HCT116 (cell line): ENCODE measurements at regions not wholly inside any gene's neighbourhood (a gene's known extent, or its start where the extent isn't known, plus 50 kb on each side); places are given as distances from the start of the nearest gene placed in this dataset.

Source experiments
- ATAC-seq: fragments of 200-7000 bp; cut with Tn5 transposase; 2 replicates; pipeline ENCODE4 v1.9.1; 2020; ENCODE audit warnings: mild to moderate bottlenecking, moderate library complexity
- BruUV-seq: library from RNA; stranded (reverse); fragments of 400-500 nt; replicated peaks from 2 replicates; lab custom pipeline; 2021; lab: Mats Ljungman, UMichigan
- CTCF ChIA-PET: fragments of 300-600 bp; sonication (Branson Sonifier 250); formaldehyde crosslinking; loops from one replicate; lab custom pipeline; 2021; ENCODE audit warnings: antibody characterized with exemption; lab: Charles Lee
- POLR2A ChIA-PET: fragments of 300-600, 350-600 bp; sonication (Branson Sonifier 250); formaldehyde crosslinking; loops from one replicate; lab custom pipeline; 2021; ENCODE audit warnings: antibody characterized with exemption; lab: Charles Lee
- RAD21 ChIA-PET, 2 experiments: fragments of 300-600 bp; sonication (Branson Sonifier 250); formaldehyde crosslinking; loops; one replicate each; lab custom pipeline; 2023; ENCODE audit warnings: low total read pairs in 2 of 2; ENCODE audit not compliant: uncharacterized antibody in 2 of 2, unreplicated experiment in 2 of 2, low non-redundant PET in 1 of 2; lab: Charles Lee
- DNase-seq: peaks from one replicate; pipeline ENCODE4 v3.0.0-alpha.2; 2010; ENCODE audit warnings: low read depth, low spot score
- H2AFZ ChIP-seq: fragments of 200-600 bp; shearing (Covaris generic), sonication (generic); 2 replicates; pipeline ENCODE4 v1.6.1; 2017; ENCODE audit warnings: low read depth, mixed run types, mixed read lengths, antibody characterized with exemption, low read length; ENCODE audit not compliant: poor library complexity, severe bottlenecking
- H3K27ac ChIP-seq: 2 replicates; pipeline ENCODE4 v1.5.1; 2012; ENCODE audit warnings: low read depth, low read length
- H3K27me3 ChIP-seq: fragments of 200-600 bp; sonication (generic); 2 replicates; pipeline ENCODE4 v1.6.1; 2016; ENCODE audit warnings: mixed run types, low read length, mixed read lengths; ENCODE audit not compliant: insufficient read depth
- H3K36me3 ChIP-seq, 2 experiments: fragments of 200-500 bp in 1 of 2; fragments of 200-600 bp in 1 of 2; sonication (Bioruptor generic) in 1 of 2; sonication (generic) in 1 of 2; 2 replicates each; pipeline versions ENCODE4 v1.5.1 to v1.6.1; 2014 to 2016; ENCODE audit warnings: low read length in 2 of 2, inconsistent platforms in 1 of 2, mixed read lengths in 1 of 2, mixed run types in 1 of 2; ENCODE audit not compliant: insufficient read depth in 2 of 2, control insufficient read depth in 1 of 2
- H3K4me1 ChIP-seq, 2 experiments: fragments of 200-600 bp in 1 of 2; sonication (generic) in 1 of 2; 2 replicates each; pipeline versions ENCODE4 v1.5.1 to v1.6.1; 2012 to 2017; ENCODE audit warnings: low read length in 2 of 2, inconsistent platforms in 1 of 2, mild to moderate bottlenecking in 1 of 2, mixed read lengths in 1 of 2, mixed run types in 1 of 2, moderate library complexity in 1 of 2; ENCODE audit not compliant: insufficient read depth in 2 of 2, control insufficient read depth in 1 of 2
- H3K4me2 ChIP-seq: fragments of 200-600 bp; sonication (generic); 2 replicates; pipeline ENCODE4 v1.6.1; 2017; ENCODE audit warnings: mixed run types, low read length, mixed read lengths
- H3K4me3 ChIP-seq, 2 experiments: fragments of 200-600 bp in 1 of 2; sonication (generic) in 1 of 2; replicated peaks in 1 of 2; 2 replicates each; pipeline ENCODE4 v1.5.1; 2011 to 2016; ENCODE audit warnings: low read length in 2 of 2, control low read depth in 1 of 2, low read depth in 1 of 2, mild to moderate bottlenecking in 1 of 2, mixed read lengths in 1 of 2, mixed run types in 1 of 2
- H3K79me2 ChIP-seq: fragments of 200-600 bp; sonication (generic); 2 replicates; pipeline ENCODE4 v1.6.1; 2017; ENCODE audit warnings: mild to moderate bottlenecking, mixed run types, low read length, moderate library complexity, mixed read lengths; ENCODE audit not compliant: insufficient read depth
- H3K9ac ChIP-seq: fragments of 200-600 bp; sonication (generic); 2 replicates; pipeline ENCODE4 v1.6.1; 2016; ENCODE audit warnings: low read length, mixed read lengths
- H3K9me2 ChIP-seq: fragments of 200-600 bp; sonication (generic), shearing (Covaris generic); 2 replicates; pipeline ENCODE4 v1.6.1; 2017; ENCODE audit warnings: mixed run types, mild to moderate bottlenecking, moderate library complexity; ENCODE audit not compliant: insufficient read depth
- H3K9me3 ChIP-seq, 2 experiments: fragments of 200-500 bp in 1 of 2; fragments of 200-600 bp in 1 of 2; sonication (Bioruptor generic) in 1 of 2; sonication (generic) in 1 of 2; 2 replicates each; pipeline ENCODE4 v1.6.1; 2014 to 2017; ENCODE audit warnings: low read length in 2 of 2, mixed read lengths in 2 of 2, inconsistent platforms in 1 of 2, low read depth in 1 of 2, mild to moderate bottlenecking in 1 of 2, mixed run types in 1 of 2, moderate library complexity in 1 of 2; ENCODE audit not compliant: control insufficient read depth in 1 of 2, insufficient read depth in 1 of 2
- H4K20me1 ChIP-seq: fragments of 200-600 bp; sonication (generic), shearing (Covaris generic); 2 replicates; pipeline ENCODE4 v1.6.1; 2017; ENCODE audit warnings: mixed run types, mild to moderate bottlenecking, moderate library complexity; ENCODE audit not compliant: insufficient read depth
- ATF3 ChIP-seq: IDR thresholded peaks from 2 replicates; pipeline ENCODE4 v1.6.1; 2012
- CBX3 ChIP-seq: IDR thresholded peaks from 2 replicates; pipeline ENCODE4 v1.6.1; 2012; ENCODE audit warnings: low read depth
- CEBPB ChIP-seq: IDR thresholded peaks from 2 replicates; pipeline ENCODE4 v1.6.1; 2012; ENCODE audit warnings: low read depth
- EZH2phosphoT487 ChIP-seq: fragments of 200-600 bp; IDR thresholded peaks from 2 replicates; pipeline ENCODE4 v1.6.1; 2018; ENCODE audit warnings: antibody characterized with exemption, borderline replicate concordance
- MAX ChIP-seq: IDR thresholded peaks from 2 replicates; pipeline ENCODE4 v1.6.1; 2012
- REST ChIP-seq: IDR thresholded peaks from 2 replicates; pipeline ENCODE4 v1.6.1; 2012; ENCODE audit warnings: low read depth
- SIN3A ChIP-seq: IDR thresholded peaks from 2 replicates; pipeline ENCODE4 v1.6.1; 2012; ENCODE audit warnings: low read depth
- SRF ChIP-seq: IDR thresholded peaks from 2 replicates; pipeline ENCODE4 v1.6.1; 2012; ENCODE audit warnings: low read depth
- ZBTB33 ChIP-seq: IDR thresholded peaks from 2 replicates; pipeline ENCODE4 v1.6.1; 2011; ENCODE audit warnings: mild to moderate bottlenecking, low read length, moderate library complexity; ENCODE audit not compliant: insufficient replicate concordance; ENCODE audit errors: extremely low read depth
- intact Hi-C: fragments of 100-400 bp; cut with micrococcal nuclease; formaldehyde crosslinking; loops from 2 replicates; pipeline ENCODE4 v1.10.0; 2022

- TF ChIP-seq REST: no peak
Measured at GRCh38 chr5:27336817-27337216, 298.4 kb upstream of the CDH9 start (continued).

GRCh38 chr5:27328480-27328879 is 290.1 kb upstream of the CDH9 start:
- DNase-seq (no peak), ATAC-seq (no peak)
- no peaks in the 10 kb centered on the region; the same call in 1 of the 2 replicates for H4K20me1 ChIP-seq
- POLR2A ChIA-PET: no interaction called here
- CTCF ChIA-PET: no interaction called here
- H3K27me3 ChIP-seq: no peaks in the 10 kb centered on the region
- H3K4me3 ChIP-seq: no peak overlapping the region
- H3K4me1 ChIP-seq: no peaks in the 10 kb centered on the region
- no peak overlapping the region for H3K27ac ChIP-seq
- H3K9ac ChIP-seq: no peak overlapping the region
- peaks cover 13 to 20% of the 10 kb centered on the region in 2 experiments; a peak in 3 of 4 replicates for H3K9me3 ChIP-seq
- no peaks in the 10 kb centered on the region for H3K9me2 ChIP-seq
- no peaks in the 10 kb centered on the region for H3K79me2 ChIP-seq
- H3K36me3 ChIP-seq: no peaks in the 10 kb centered on the region
- no peak overlapping the region for H2AFZ ChIP-seq
- H3K4me2 ChIP-seq: no peak overlapping the region
- intact Hi-C loops: no loop called here
- no peak for TF ChIP-seq CEBPB
- TF ChIP-seq EZH2phosphoT487: no peak
- no peak for TF ChIP-seq CBX3
- TF ChIP-seq, all 23 proteins: peak for 0
- no TSS peak for BruUV-seq
- RAD21 ChIA-PET: no interaction called here

GRCh38 chr5:27325513-27325912 is 287.1 kb upstream of the CDH9 start:
- Histone ChIP-seq H3K36me3 (no peaks in the 10 kb centered on the region), H3K9me3 (peaks cover 14 to 15% of the 10 kb centered on the region in 2 experiments; a peak in 3 of 4 replicates), H2AFZ (no peak overlapping the region), H3K4me3 (no peak overlapping the region), H3K4me2 (no peak overlapping the region), H3K79me2 (no peaks in the 10 kb centered on the region), H3K9me2 (no peaks in the 10 kb centered on the region), H3K4me1 (no peaks in the 10 kb centered on the region), H4K20me1 (no peaks in the 10 kb centered on the region), H3K27me3 (no peaks in the 10 kb centered on the region), H3K9ac (no peak overlapping the region), H3K27ac (no peak overlapping the region)
- CTCF ChIA-PET: no interaction called here
- ATAC-seq (no peak), DNase-seq (no peak)
- intact Hi-C loops: no loop called here
- RAD21 ChIA-PET: no interaction called here
- POLR2A ChIA-PET: no interaction called here
- BruUV-seq: no TSS peak
- no peak for TF ChIP-seq SIN3A
- TF ChIP-seq SRF: no peak
- TF ChIP-seq MAX: no peak
- TF ChIP-seq CBX3: no peak
- TF ChIP-seq ZBTB33: no peak
- TF ChIP-seq EZH2phosphoT487: no peak
- TF ChIP-seq ATF3: no peak
